A549 (cell line): ENCODE measurements at regions not wholly inside any gene's neighbourhood (a gene's known extent, or its start where the extent isn't known, plus 50 kb on each side); places are given as distances from the start of the nearest gene placed in this dataset.

ENCODE experiments used
- ATAC-seq, 2 experiments: fragments of 200-7000 bp in 1 of 2; fragments of >200 bp in 1 of 2; cut with Nextera tagmentation in 1 of 2; cut with Tn5 transposase in 1 of 2; 3 replicates each; pipeline versions ENCODE4 v1.8.0 to v1.9.1; 2018 to 2020; ENCODE audit warnings: mild to moderate bottlenecking in 1 of 2, moderate library complexity in 1 of 2
- CTCF ChIA-PET: fragments of 300-600 bp; sonication (Branson Sonifier 250); formaldehyde crosslinking; extraction: SDS; loops from one replicate; lab custom pipeline; 2021; ENCODE audit warnings: antibody characterized with exemption, inconsistent platforms; lab: Yijun Ruan, JAX
- POLR2A ChIA-PET: fragments of 350-600 bp; formaldehyde crosslinking; extraction: SDS; loops from one replicate; lab custom pipeline; 2021; ENCODE audit warnings: antibody characterized with exemption, inconsistent platforms; lab: Yijun Ruan, JAX
- DNase-seq, 2 experiments: peaks; one replicate each; pipeline versions ENCODE4 v3.0.0 to v3.0.0-alpha.2; 2011 to 2016; ENCODE audit warnings: low read depth in 1 of 2, low spot score in 1 of 2
- FAIRE-seq: peaks from 2 replicates; lab custom pipeline; 2011; peaks lifted over from hg19 to GRCh38; lab: Jason Lieb, UNC
- H3K27ac ChIP-seq, 2 experiments: fragments of >200 bp; sonication (Bioruptor Twin); formaldehyde crosslinking; 3 replicates each; pipeline ENCODE4 v1.5.1; 2016 to 2017
- H3K4me1 ChIP-seq: fragments of >200 bp; sonication (Bioruptor Twin); formaldehyde crosslinking; 3 replicates; pipeline ENCODE4 v1.6.1; 2016
- H3K4me2 ChIP-seq: fragments of >200 bp; sonication (Bioruptor Twin); formaldehyde crosslinking; 3 replicates; pipeline ENCODE4 v1.6.1; 2016
- H3K4me3 ChIP-seq: fragments of >200 bp; sonication (Bioruptor Twin); formaldehyde crosslinking; 3 replicates; pipeline ENCODE4 v1.5.1; 2016
- H3K9me3 ChIP-seq: fragments of >200 bp; sonication (Bioruptor Twin); formaldehyde crosslinking; 3 replicates; pipeline ENCODE4 v1.6.1; 2016
- CBX2 ChIP-seq: fragments of 200-600 bp; sonication (generic); IDR thresholded peaks from 2 replicates; pipeline ENCODE4 v1.6.1; 2016; ENCODE audit warnings: low read depth, mild to moderate bottlenecking, borderline replicate concordance
- CBX8 ChIP-seq: fragments of 200-600 bp; sonication (generic); IDR thresholded peaks from 2 replicates; pipeline ENCODE4 v1.6.1; 2016
- CEBPB ChIP-seq, 2 experiments: fragments of >200 bp in 1 of 2; sonication (Bioruptor Twin) in 1 of 2; formaldehyde crosslinking in 1 of 2; IDR thresholded peaks; 2 replicates each; pipeline ENCODE4 v1.6.1; 2012 to 2016
- CHD4 ChIP-seq: fragments of 200-600 bp; sonication (generic); IDR thresholded peaks from 2 replicates; pipeline ENCODE4 v1.6.1; 2016; ENCODE audit warnings: antibody characterized with exemption, mild to moderate bottlenecking, borderline replicate concordance
- EHMT2 ChIP-seq: fragments of 200-600 bp; sonication (generic); IDR thresholded peaks from 2 replicates; pipeline ENCODE4 v1.6.1; 2016; ENCODE audit warnings: antibody characterized with exemption, low read depth, mild to moderate bottlenecking, moderate library complexity
- ELK1 ChIP-seq: fragments of 150-350 bp; IDR thresholded peaks from 2 replicates; pipeline ENCODE4 v1.6.1; 2014; ENCODE audit warnings: low read depth, mild to moderate bottlenecking, low read length
- FOXS1 ChIP-seq: fragments of 250-450 bp; sonication (Bioruptor Pico); IDR thresholded peaks from 2 replicates; pipeline ENCODE4 v1.5.0; 2020; ENCODE audit warnings: mild to moderate bottlenecking, moderate library complexity
- GATA3 ChIP-seq: IDR thresholded peaks from 2 replicates; pipeline ENCODE4 v1.6.1; 2012; ENCODE audit warnings: borderline replicate concordance
- HDAC2 ChIP-seq: fragments of 200-600 bp; sonication (generic); IDR thresholded peaks from 2 replicates; pipeline ENCODE4 v1.6.1; 2016
- HES2 ChIP-seq: fragments of >200 bp; sonication (Bioruptor Twin); formaldehyde crosslinking; IDR thresholded peaks from 2 replicates; pipeline ENCODE4 v1.6.1; 2016
- HEYL ChIP-seq: fragments of 250-450 bp; sonication (Bioruptor Pico); IDR thresholded peaks from 2 replicates; pipeline ENCODE4 v1.8.0; 2021; ENCODE audit warnings: mild to moderate bottlenecking, moderate library complexity
- JUN ChIP-seq, 2 experiments: fragments of >200 bp; sonication (Bioruptor Twin); formaldehyde crosslinking; IDR thresholded peaks; 2 replicates in 1 of 2; 3 replicates in 1 of 2; pipeline ENCODE4 v1.6.1; 2016 to 2017
- MAFK ChIP-seq: fragments of 450-650 bp; IDR thresholded peaks from 2 replicates; pipeline ENCODE4 v1.6.1; 2014; ENCODE audit not compliant: partially characterized antibody
- POLR2A ChIP-seq: IDR thresholded peaks from 2 replicates; pipeline ENCODE4 v1.6.1; 2012; ENCODE audit warnings: mild to moderate bottlenecking, low read length
- POLR2AphosphoS2 ChIP-seq: conservative IDR thresholded peaks from 2 replicates; pipeline ENCODE4 v1.6.1; 2012; ENCODE audit warnings: low read length, improper control_type of control experiment, inconsistent platforms
- RAD21 ChIP-seq, 2 experiments: fragments of >200 bp in 1 of 2; sonication (Bioruptor Twin) in 1 of 2; formaldehyde crosslinking in 1 of 2; IDR thresholded peaks in 1 of 2; conservative IDR thresholded peaks in 1 of 2; 2 replicates in 1 of 2; 3 replicates in 1 of 2; pipeline ENCODE4 v1.6.1; 2012 to 2018; ENCODE audit warnings: inconsistent platforms in 1 of 2
- RARB ChIP-seq: fragments of 250-450 bp; sonication (Bioruptor Pico); IDR thresholded peaks from 2 replicates; pipeline ENCODE4 v1.8.0; 2021; ENCODE audit warnings: mild to moderate bottlenecking, moderate library complexity
- REST ChIP-seq: fragments of 200-600 bp; sonication (generic); IDR thresholded peaks from 2 replicates; pipeline ENCODE4 v1.6.1; 2016; ENCODE audit warnings: antibody characterized with exemption, mild to moderate bottlenecking, moderate library complexity
- SREBF2 ChIP-seq: fragments of 450-650 bp; IDR thresholded peaks from 2 replicates; pipeline ENCODE4 v1.6.1; 2014; ENCODE audit warnings: mild to moderate bottlenecking, moderate library complexity
- ZC3H11A ChIP-seq: fragments of 450-650 bp; IDR thresholded peaks from 2 replicates; pipeline ENCODE4 v1.6.1; 2014; ENCODE audit warnings: antibody characterized with exemption, mild to moderate bottlenecking
- ZNF302 ChIP-seq: fragments of 250-450 bp; sonication (Bioruptor Pico); IDR thresholded peaks from 2 replicates; pipeline ENCODE4 v1.9.0; 2021; ENCODE audit warnings: inconsistent platforms, mild to moderate bottlenecking, moderate library complexity
- WGBS: methylation state at CpG from one replicate; pipeline ENCODE4 v1.1.6; 2017; ENCODE audit errors: missing lambda C conversion rate; 5-methylcytosine and 5-hydroxymethylcytosine counted together

GRCh38 chr21:18493422-18493821 lies 89.8 kb upstream of the TMPRSS15 start (continued):
- no peak for TF ChIP-seq REST

- Histone ChIP-seq H3K27ac (no peak overlapping the region), H3K4me1 (no peaks in the 10 kb centered on the region), H3K4me3 (no peak overlapping the region), H3K4me2 (no peak overlapping the region), H3K9me3 (no peaks in the 10 kb centered on the region)
- TF ChIP-seq HEYL (CRISPR knock-in tag), result no peak
- no peak for TF ChIP-seq CHD4
- TF ChIP-seq SREBF2, result no peak
- no peak for TF ChIP-seq HES2
- no peak for TF ChIP-seq RAD21 (conservative IDR thresholded peaks at IDR 0.05 in 1 of 2, IDR thresholded peaks at IDR 0.05 in 1 of 2)
- no peak for TF ChIP-seq FOXS1
- TF ChIP-seq ZC3H11A, result no peak
- TF ChIP-seq CEBPB (IDR thresholded peaks at IDR 0.05), result no peak
- no peak for TF ChIP-seq ELK1
- TF ChIP-seq CBX8, result no peak
- TF ChIP-seq RARB (CRISPR knock-in tag), result no peak
- TF ChIP-seq JUN (IDR thresholded peaks at IDR 0.05), result no peak
- no peak for TF ChIP-seq ZNF302 (CRISPR knock-in tag)
- ATAC-seq (no peak), DNase-seq (no peak), FAIRE-seq (no peak)
- CTCF ChIA-PET, result no interaction called here
- POLR2A ChIA-PET, result no interaction called here
- 6% methylated on average over 1 of the region's 1 CpG for WGBS
Observed at GRCh38 chr21:18495523-18495922, 91.9 kb upstream of the TMPRSS15 start.

GRCh38 chr21:18498431-18498830 lies 94.8 kb upstream of the TMPRSS15 start:
- Histone ChIP-seq H3K27ac (no peak overlapping the region), H3K4me2 (no peak overlapping the region), H3K9me3 (no peaks in the 10 kb centered on the region), H3K4me1 (no peaks in the 10 kb centered on the region), H3K4me3 (no peak overlapping the region)
- 0% methylated on average over 1 of the region's 1 CpG for WGBS
- ATAC-seq (no peak), FAIRE-seq (no peak), DNase-seq (no peak)
- POLR2A ChIA-PET, result no interaction called here
- TF ChIP-seq POLR2AphosphoS2, result no peak
- no peak for TF ChIP-seq SREBF2
- no peak for TF ChIP-seq POLR2A
- TF ChIP-seq GATA3, result no peak
- no peak for TF ChIP-seq MAFK
- TF ChIP-seq HES2, result no peak
- no peak for TF ChIP-seq EHMT2
- no peak for TF ChIP-seq HDAC2
- no peak for TF ChIP-seq CBX2
- CTCF ChIA-PET, result no interaction called here
